ENCODE measurements at regions not wholly inside any gene's neighbourhood (a gene's known extent, or its start where the extent isn't known, plus 50 kb on each side); places are given as distances from the start of the nearest gene placed in this dataset.
"Not testable (repeated sequence)": the region's sequence is repeated elsewhere in the genome, so short reads cannot be mapped to it uniquely, and the experiment has no call there.

GRCh38 chr10:30704601-30705100 is 75.1 kb upstream of the LYZL2 start:
- H4K8ac ChIP-seq (ENCODE audit: extremely low read depth, insufficient read depth, low read length); H4K91ac ChIP-seq (replicated peaks; ENCODE audit: insufficient read length, low read length); H3K14ac ChIP-seq (ENCODE audit: insufficient read length); H3K4me2 ChIP-seq (ENCODE audit: insufficient read depth in 1 of 2, low read depth in 2 of 2, low read length in 2 of 2); H3K27ac ChIP-seq (ENCODE audit: low read depth, low read length); H3K36me3 ChIP-seq (ENCODE audit: control insufficient read depth in 2 of 4, insufficient read depth in 4 of 4, low read length in 3 of 4); H3K23me2 ChIP-seq (ENCODE audit: low read depth, low read length); H3K4me3 ChIP-seq (ENCODE audit: extremely low read depth in 1 of 4, insufficient read depth in 2 of 4, low read depth in 3 of 4, low read length in 4 of 4); POLR2A ChIA-PET (ENCODE audit: partially characterized antibody); H3K4ac ChIP-seq (replicated peaks; ENCODE audit: insufficient read length, low read depth, low read length); DNase-seq (ENCODE audit: low read depth in 1 of 2, low spot score in 2 of 2); H4K20me1 ChIP-seq (replicated peaks in 1 of 2; ENCODE audit: control insufficient read depth in 1 of 2, insufficient read depth in 2 of 2, low read length in 2 of 2); H3K18ac ChIP-seq (ENCODE audit: extremely low read depth, low read length); H3K79me1 ChIP-seq (ENCODE audit: low read depth, low read length); H2AFZ ChIP-seq (ENCODE audit: low read length); H3K9ac ChIP-seq (replicated peaks in 1 of 4; ENCODE audit: extremely low read depth in 1 of 4, low read depth in 3 of 4, low read length in 3 of 4); H2BK20ac ChIP-seq (ENCODE audit: low read length); H4K5ac ChIP-seq (ENCODE audit: insufficient read length, low read depth, low read length); CTCF ChIA-PET (ENCODE audit: partially characterized antibody); H2BK5ac ChIP-seq (ENCODE audit: low read depth, low read length); H2BK120ac ChIP-seq (replicated peaks; ENCODE audit: low read depth, low read length); H3K27me3 ChIP-seq (replicated peaks in 1 of 4; ENCODE audit: control insufficient read depth in 3 of 4, extremely low read depth in 1 of 4, insufficient read depth in 3 of 4, low read length in 3 of 4); H3K9me3 ChIP-seq (ENCODE audit: insufficient read depth in 2 of 2, low read depth in 1 of 2, low read length in 1 of 2); H3K79me2 ChIP-seq (ENCODE audit: control insufficient read depth in 1 of 2, insufficient read depth in 2 of 2, low read length in 2 of 2); H3K23ac ChIP-seq (ENCODE audit: insufficient read length); H2AK5ac ChIP-seq (ENCODE audit: low read depth, low read length); FAIRE-seq; H2BK12ac ChIP-seq (ENCODE audit: low read depth, low read length); H3K56ac ChIP-seq (replicated peaks; ENCODE audit: insufficient read length, low read depth, low read length); H2BK15ac ChIP-seq (ENCODE audit: low read length): not testable (repeated sequence)
- WGBS, 2 experiments (ENCODE audit: extremely low coverage in 1 of 2, insufficient coverage in 1 of 2, insufficient read length in 1 of 2, insufficient replicate concordance in 2 of 2, low coverage in 1 of 2, low lambda C conversion rate in 2 of 2, missing lambda C conversion rate in 1 of 2): 84% methylated on average over 12 of the region's 14 CpGs; no CpG with 5 or more reads in 1 of the 2 experiments
- peaks cover 5 to 20% (median 11%) of the 10 kb centered on the region in 4 experiments for H3K4me1 ChIP-seq (replicated peaks in 1 of 4; ENCODE audit: control insufficient read depth in 3 of 4, insufficient read depth in 4 of 4, low read length in 3 of 4)

Measured in H1 (cell line).